Right atrium auricular region (tissue), 2 donors: ENCODE measurements at regions not wholly inside any gene's neighbourhood (a gene's known extent, or its start where the extent isn't known, plus 50 kb on each side); places are given as distances from the start of the nearest gene placed in this dataset.

Experiments used
- DNase-seq: peaks from one replicate; pipeline ENCODE4 v3.0.0-alpha.2; 2019; ENCODE audit warnings: low spot score
- H3K27ac ChIP-seq, 2 donors: fragments of 200-600 bp; sonication (generic); 1 replicate in 1 of 2; 2 replicates in 1 of 2; pipeline ENCODE4 v1.5.1; 2016 to 2019
- H3K27me3 ChIP-seq, 2 donors: fragments of 200-600 bp; sonication (generic); one replicate each; pipeline versions ENCODE4 v1.5.1 to v1.6.0; 2017 to 2019
- H3K36me3 ChIP-seq: fragments of 200-600 bp; sonication (generic); one replicate; pipeline ENCODE4 v1.5.1; 2016
- H3K4me1 ChIP-seq, 2 donors: fragments of 200-600 bp; sonication (generic); one replicate each; pipeline versions ENCODE4 v1.5.1 to v1.6.0; 2017 to 2019
- H3K4me3 ChIP-seq, 2 donors: fragments of 200-600 bp; sonication (generic); 1 replicate in 1 of 2; 2 replicates in 1 of 2; pipeline ENCODE4 v1.5.1; 2017 to 2019; ENCODE audit warnings: mild to moderate bottlenecking in 1 of 2, moderate library complexity in 1 of 2
- H3K9me3 ChIP-seq, 2 donors: fragments of 200-600 bp; sonication (generic); one replicate each; pipeline ENCODE4 v1.5.1; 2019
- CTCF ChIP-seq, 2 donors: fragments of 200-600 bp; sonication (generic); IDR thresholded peaks; one replicate each; pipeline ENCODE4 v1.5.1; 2019; ENCODE audit warnings: antibody characterized with exemption in 2 of 2

GRCh38 chr10:129391464-129391863, 75.6 kb upstream of the MGMT start:
- TF ChIP-seq CTCF (IDR thresholded peaks at IDR 0.05): no peak
- H3K27me3 ChIP-seq: no peaks in the 10 kb centered on the region
- no peaks in the 10 kb centered on the region for H3K9me3 ChIP-seq
- no peak for DNase-seq
- no peaks in the 10 kb centered on the region for H3K4me1 ChIP-seq
- H3K27ac ChIP-seq: no peak overlapping the region
- H3K4me3 ChIP-seq: no peak overlapping the region
- no peaks in the 10 kb centered on the region for H3K36me3 ChIP-seq

- H3K27me3 ChIP-seq: no peaks in the 10 kb centered on the region
- no peaks in the 10 kb centered on the region for H3K4me1 ChIP-seq
- no peak for TF ChIP-seq CTCF (IDR thresholded peaks at IDR 0.05)
- H3K36me3 ChIP-seq: no peaks in the 10 kb centered on the region
- H3K27ac ChIP-seq: no peak overlapping the region
- H3K4me3 ChIP-seq: no peak overlapping the region
- H3K9me3 ChIP-seq: no peaks in the 10 kb centered on the region
- DNase-seq: no peak
Observed at GRCh38 chr10:129392855-129393254, 74.2 kb upstream of the MGMT start.

GRCh38 chr10:129393812-129394211, 73.2 kb upstream of the MGMT start:
- TF ChIP-seq CTCF (IDR thresholded peaks at IDR 0.05): no peak
- H3K27me3 ChIP-seq: no peaks in the 10 kb centered on the region
- no peaks in the 10 kb centered on the region for H3K4me1 ChIP-seq
- no peak overlapping the region for H3K27ac ChIP-seq
- no peaks in the 10 kb centered on the region for H3K9me3 ChIP-seq
- DNase-seq: peak; percentile 9
- no peaks in the 10 kb centered on the region for H3K36me3 ChIP-seq
- H3K4me3 ChIP-seq: no peak overlapping the region

GRCh38 chr10:129394518-129395328, 72.3 kb upstream of the MGMT start:
- TF ChIP-seq CTCF (IDR thresholded peaks at IDR 0.05): no peak
- H3K36me3 ChIP-seq: no peaks in the 10 kb centered on the region
- no peak overlapping the region for H3K4me3 ChIP-seq
- no peaks in the 10 kb centered on the region for H3K27me3 ChIP-seq
- no peak overlapping the region for H3K27ac ChIP-seq
- no peaks in the 10 kb centered on the region for H3K9me3 ChIP-seq
- DNase-seq: peak; percentile 2
- H3K4me1 ChIP-seq: no peaks in the 10 kb centered on the region

- TF ChIP-seq CTCF (IDR thresholded peaks at IDR 0.05): no peak
- peak; percentile 26 for DNase-seq
- no peaks in the 10 kb centered on the region for H3K4me1 ChIP-seq
- H3K27me3 ChIP-seq: no peaks in the 10 kb centered on the region
- H3K36me3 ChIP-seq: no peaks in the 10 kb centered on the region
- H3K9me3 ChIP-seq: no peaks in the 10 kb centered on the region
- no peak overlapping the region for H3K4me3 ChIP-seq
- H3K27ac ChIP-seq: no peak overlapping the region
Observed at GRCh38 chr10:129396021-129396722, 70.9 kb upstream of the MGMT start.
